ENCODE measurements at regions not wholly inside any gene's neighbourhood (a gene's known extent, or its start where the extent isn't known, plus 50 kb on each side); places are given as distances from the start of the nearest gene placed in this dataset.

DNA sequence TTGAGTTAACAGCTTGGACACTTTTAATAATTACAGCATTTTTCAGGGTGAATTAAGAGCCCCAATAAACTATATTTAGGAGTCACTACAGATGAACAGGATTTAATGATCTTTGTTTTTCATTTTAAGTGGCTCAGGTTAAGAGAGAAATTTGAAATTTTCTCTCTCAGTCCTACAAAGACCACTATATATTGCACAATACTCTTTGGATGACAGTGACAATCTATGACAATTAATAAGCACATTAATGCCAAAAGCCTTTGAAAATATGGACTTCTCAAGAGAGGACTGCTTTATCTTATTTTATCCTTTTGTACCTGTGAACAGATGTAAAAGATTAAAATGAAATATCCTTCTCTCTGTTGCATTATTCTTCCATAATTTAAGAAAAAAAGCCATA is 151.1 kb upstream of the IRX5 start:
- H3K4me1 ChIP-seq (ENCODE audit: control insufficient read depth in 1 of 2, low read depth in 2 of 2): no peaks in the 10 kb centered on the region
- H3K27ac ChIP-seq: no peak overlapping the region
- H3K27me3 ChIP-seq (replicated peaks; ENCODE audit: insufficient read depth): no peaks in the 10 kb centered on the region
- no peaks in the 10 kb centered on the region for H3K9me3 ChIP-seq
- no peaks in the 10 kb centered on the region for H3K36me3 ChIP-seq
- no peak for DNase-seq (ENCODE audit: low spot score)
- no peak for ATAC-seq (ENCODE audit: insufficient number of reproducible peaks, low FRiP score, low read depth)
- no peak overlapping the region for H3K4me3 ChIP-seq
- TF ChIP-seq CTCF (IDR thresholded peaks at IDR 0.05): no peak

DNA sequence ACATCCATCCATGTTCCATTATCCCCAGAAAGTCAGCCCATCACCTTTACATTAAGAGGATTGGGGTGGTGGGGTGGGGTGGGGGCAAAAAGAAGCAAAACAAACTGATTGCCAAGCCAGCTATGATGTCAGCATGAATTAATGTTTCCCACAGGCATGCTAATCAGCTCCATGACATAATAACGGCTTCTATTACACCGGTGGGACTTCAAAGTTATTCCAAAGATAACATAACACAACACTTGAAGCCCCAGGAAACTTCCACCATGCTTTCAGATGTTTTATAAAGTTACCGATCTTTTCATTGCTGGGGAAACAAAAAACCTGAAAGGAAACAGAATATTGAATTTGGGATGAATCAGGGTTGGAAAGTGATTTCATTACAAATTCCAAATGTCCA is 155.9 kb upstream of the IRX5 start:
- no peak for TF ChIP-seq CTCF (IDR thresholded peaks at IDR 0.05)
- no peaks in the 10 kb centered on the region for H3K27me3 ChIP-seq (replicated peaks; ENCODE audit: insufficient read depth)
- DNase-seq (ENCODE audit: low spot score) (no peak), ATAC-seq (ENCODE audit: insufficient number of reproducible peaks, low FRiP score, low read depth) (no peak)
- H3K9me3 ChIP-seq: no peaks in the 10 kb centered on the region
- H3K4me3 ChIP-seq: no peak overlapping the region
- H3K36me3 ChIP-seq: no peaks in the 10 kb centered on the region
- H3K27ac ChIP-seq: no peak overlapping the region
- H3K4me1 ChIP-seq (ENCODE audit: control insufficient read depth in 1 of 2, low read depth in 2 of 2): no peaks in the 10 kb centered on the region

GRCh38 chr16:54772400-54772799 is 158.3 kb upstream of the IRX5 start:
- Histone ChIP-seq H3K27me3 (replicated peaks; ENCODE audit: insufficient read depth) (no peaks in the 10 kb centered on the region), H3K4me1 (ENCODE audit: control insufficient read depth in 1 of 2, low read depth in 2 of 2) (no peaks in the 10 kb centered on the region), H3K36me3 (no peaks in the 10 kb centered on the region), H3K4me3 (no peak overlapping the region), H3K27ac (no peak overlapping the region), H3K9me3 (no peaks in the 10 kb centered on the region)
- no peak for ATAC-seq (ENCODE audit: insufficient number of reproducible peaks, low FRiP score, low read depth)
- TF ChIP-seq CTCF (IDR thresholded peaks at IDR 0.05): no peak
- no peak for DNase-seq (ENCODE audit: low spot score)

DNA sequence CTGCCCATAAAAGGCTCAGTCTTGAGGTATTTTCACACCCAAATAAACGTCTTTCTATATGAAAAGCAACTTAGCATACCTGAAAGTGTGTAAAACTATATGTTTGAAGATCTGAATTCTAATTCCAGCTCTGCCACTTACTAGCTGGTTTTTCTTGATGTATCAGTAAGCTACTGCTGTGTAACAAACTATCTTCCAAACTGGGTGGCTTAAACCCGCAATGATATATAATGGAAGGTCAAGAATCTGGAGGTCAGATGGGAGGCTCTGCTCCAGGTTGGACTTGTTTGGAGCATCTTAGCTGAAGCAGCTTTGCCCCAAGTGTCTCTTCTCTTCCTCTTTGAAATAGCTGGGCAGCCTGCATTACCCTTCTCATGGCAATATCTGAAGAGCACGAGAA is 164.3 kb upstream of the IRX5 start:
- no peaks in the 10 kb centered on the region for H3K9me3 ChIP-seq
- no peak overlapping the region for H3K4me3 ChIP-seq
- no peak overlapping the region for H3K27ac ChIP-seq
- ATAC-seq (ENCODE audit: insufficient number of reproducible peaks, low FRiP score, low read depth): no peak
- no peak for TF ChIP-seq CTCF (IDR thresholded peaks at IDR 0.05)
- H3K4me1 ChIP-seq (ENCODE audit: control insufficient read depth in 1 of 2, low read depth in 2 of 2): no peaks in the 10 kb centered on the region
- no peak for DNase-seq (ENCODE audit: low spot score)
- H3K36me3 ChIP-seq: no peaks in the 10 kb centered on the region
- H3K27me3 ChIP-seq (replicated peaks; ENCODE audit: insufficient read depth): no peaks in the 10 kb centered on the region

GRCh38 chr16:54750249-54750648 is 180.4 kb upstream of the IRX5 start:
- TF ChIP-seq CTCF (IDR thresholded peaks at IDR 0.05): no peak
- Histone ChIP-seq H3K4me1 (ENCODE audit: control insufficient read depth in 1 of 2, low read depth in 2 of 2) (no peaks in the 10 kb centered on the region), H3K9me3 (no peaks in the 10 kb centered on the region), H3K27me3 (replicated peaks; ENCODE audit: insufficient read depth) (no peaks in the 10 kb centered on the region), H3K4me3 (no peak overlapping the region), H3K27ac (no peak overlapping the region), H3K36me3 (no peaks in the 10 kb centered on the region)
- ATAC-seq (ENCODE audit: insufficient number of reproducible peaks, low FRiP score, low read depth): no peak
- DNase-seq (ENCODE audit: low spot score): no peak

All from thoracic aorta (tissue), 2 donors.